Neuronal stem cell (in vitro differentiated cells): ENCODE measurements at regions not wholly inside any gene's neighbourhood (a gene's known extent, or its start where the extent isn't known, plus 50 kb on each side); places are given as distances from the start of the nearest gene placed in this dataset.

ENCODE experiments used
- DNase-seq: peaks from one replicate; pipeline ENCODE4 v3.0.0-alpha.2; 2013; ENCODE audit warnings: low spot score
- H2AFZ ChIP-seq: one replicate; pipeline ENCODE4 v1.6.1; 2013; ENCODE audit warnings: mild to moderate bottlenecking, low read length, inconsistent platforms
- H2AK5ac ChIP-seq: 2 replicates; pipeline ENCODE4 v1.6.1; 2013; ENCODE audit warnings: low read depth, mild to moderate bottlenecking, inconsistent platforms, low read length, moderate library complexity, mixed read lengths
- H2BK120ac ChIP-seq: 2 replicates; pipeline ENCODE4 v1.6.1; 2013; ENCODE audit warnings: low read depth, mild to moderate bottlenecking, inconsistent platforms, low read length, moderate library complexity, mixed read lengths
- H2BK12ac ChIP-seq: one replicate; pipeline ENCODE4 v1.6.1; 2013; ENCODE audit warnings: low read length, inconsistent platforms
- H2BK15ac ChIP-seq: 2 replicates; pipeline ENCODE4 v1.6.1; 2013; ENCODE audit warnings: mild to moderate bottlenecking, low read length, inconsistent platforms, mixed read lengths
- H2BK5ac ChIP-seq: one replicate; pipeline ENCODE4 v1.6.1; 2013; ENCODE audit warnings: inconsistent platforms, mild to moderate bottlenecking, low read length, moderate library complexity
- H3K14ac ChIP-seq: one replicate; pipeline ENCODE4 v1.6.1; 2013; ENCODE audit warnings: low read length, inconsistent platforms
- H3K18ac ChIP-seq: 2 replicates; pipeline ENCODE4 v1.6.1; 2013; ENCODE audit warnings: low read length, inconsistent platforms
- H3K23ac ChIP-seq: 2 replicates; pipeline ENCODE4 v1.6.1; 2013; ENCODE audit warnings: low read depth, mild to moderate bottlenecking, mixed read lengths, low read length, inconsistent platforms; ENCODE audit not compliant: poor library complexity
- H3K27ac ChIP-seq: replicated peaks from 3 replicates; pipeline ENCODE4 v1.5.1; 2013; ENCODE audit warnings: low read length, inconsistent platforms
- H3K27me3 ChIP-seq, 3 experiments: 2 replicates each; pipeline ENCODE4 v1.6.1; 2013; ENCODE audit warnings: low read length in 3 of 3, mild to moderate bottlenecking in 2 of 3, inconsistent platforms in 1 of 3, low read depth in 1 of 3, mixed read lengths in 1 of 3, moderate library complexity in 1 of 3; ENCODE audit not compliant: control insufficient read depth in 3 of 3, insufficient read depth in 3 of 3
- H3K36me3 ChIP-seq, 2 donors: replicated peaks in 1 of 2; 2 replicates each; pipeline ENCODE4 v1.6.1; 2013; ENCODE audit warnings: low read length in 2 of 2; ENCODE audit not compliant: control insufficient read depth in 2 of 2, insufficient read depth in 2 of 2
- H3K4ac ChIP-seq: 2 replicates; pipeline ENCODE4 v1.6.1; 2013; ENCODE audit warnings: inconsistent platforms, mild to moderate bottlenecking, low read length, moderate library complexity
- H3K4me1 ChIP-seq, 2 donors: 1 replicate in 1 of 2; 2 replicates in 1 of 2; pipeline ENCODE4 v1.6.1; 2013; ENCODE audit warnings: low read length in 2 of 2, low read depth in 1 of 2; ENCODE audit not compliant: control insufficient read depth in 2 of 2, insufficient read depth in 1 of 2
- H3K4me2 ChIP-seq: one replicate; pipeline ENCODE4 v1.6.1; 2013; ENCODE audit warnings: mild to moderate bottlenecking, low read length, inconsistent platforms; ENCODE audit not compliant: insufficient read depth, poor library complexity, severe bottlenecking
- H3K4me3 ChIP-seq, 2 donors: 2 replicates each; pipeline ENCODE4 v1.5.1; 2013; ENCODE audit warnings: low read length in 2 of 2, mild to moderate bottlenecking in 2 of 2, inconsistent platforms in 1 of 2, moderate library complexity in 1 of 2
- H3K79me1 ChIP-seq: one replicate; pipeline ENCODE4 v1.6.1; 2013; ENCODE audit warnings: low read depth, mild to moderate bottlenecking, inconsistent platforms, low read length, moderate library complexity
- H3K9ac ChIP-seq: one replicate; pipeline ENCODE4 v1.6.1; 2013; ENCODE audit warnings: mild to moderate bottlenecking, low read depth, low read length, inconsistent platforms; ENCODE audit not compliant: poor library complexity
- H3K9me3 ChIP-seq, 2 donors: replicated peaks in 1 of 2; 2 replicates each; pipeline versions ENCODE3 to v1.6.1; 2013; ENCODE audit warnings: low read length in 2 of 2, mild to moderate bottlenecking in 2 of 2, inconsistent platforms in 1 of 2, low read depth in 1 of 2, mixed read lengths in 1 of 2, moderate library complexity in 1 of 2; ENCODE audit not compliant: control insufficient read depth in 2 of 2, insufficient read depth in 1 of 2
- H4K8ac ChIP-seq: one replicate; pipeline ENCODE4 v1.6.1; 2013; ENCODE audit warnings: low read depth, mild to moderate bottlenecking, inconsistent platforms, low read length, moderate library complexity
- H4K91ac ChIP-seq: one replicate; pipeline ENCODE4 v1.6.1; 2013; ENCODE audit warnings: low read length, low read depth, mild to moderate bottlenecking, inconsistent platforms; ENCODE audit not compliant: poor library complexity
- WGBS, 2 donors: extraction: QIAGEN DNeasy Blood & Tissue Kit; methylation state at CpG; one replicate each; pipeline ENCODE4 v1.1.7; 2013; ENCODE audit warnings: missing lambda C conversion rate in 2 of 2, mixed read lengths in 1 of 2; ENCODE audit not compliant: insufficient read length in 2 of 2, insufficient replicate concordance in 1 of 2; ENCODE audit errors: extremely low coverage in 2 of 2; 5-methylcytosine and 5-hydroxymethylcytosine counted together

GRCh38 chr5:98258939-98259338, 514.5 kb upstream of the RGMB start:
- Histone ChIP-seq H3K4me1 (peaks cover 0 to 4% of the 10 kb centered on the region in 2 donors), H3K23ac (no peak overlapping the region), H3K9ac (no peak overlapping the region), H4K8ac (no peak overlapping the region), H3K14ac (no peak overlapping the region), H2BK5ac (no peak overlapping the region), H3K79me1 (no peaks in the 10 kb centered on the region), H2BK12ac (no peak overlapping the region), H2AK5ac (no peak overlapping the region), H3K36me3 (no peaks in the 10 kb centered on the region), H3K18ac (no peak overlapping the region), H3K27me3 (no peaks in the 10 kb centered on the region), H3K4me3 (no peak overlapping the region), H3K27ac (no peak overlapping the region), H3K9me3 (peaks cover 0 to 5% of the 10 kb centered on the region in 2 donors), H2AFZ (peak overlapping the region; percentile 64), H3K4ac (no peak overlapping the region), H2BK120ac (no peak overlapping the region), H3K4me2 (no peak overlapping the region), H2BK15ac (no peak overlapping the region), H4K91ac (no peak overlapping the region)
- no CpG with 5 or more reads among the region's 3 CpGs for WGBS, 2 donors
- no peak for DNase-seq

- Histone ChIP-seq H3K9me3 (peaks cover 0 to 5% of the 10 kb centered on the region in 2 donors), H3K9ac (no peak overlapping the region), H3K18ac (no peak overlapping the region), H4K91ac (no peak overlapping the region), H3K4me1 (peaks cover 0 to 4% of the 10 kb centered on the region in 2 donors), H2BK12ac (no peak overlapping the region), H3K4me3 (no peak overlapping the region), H3K4me2 (no peak overlapping the region), H3K36me3 (no peaks in the 10 kb centered on the region), H4K8ac (no peak overlapping the region), H3K27me3 (no peaks in the 10 kb centered on the region), H3K79me1 (no peaks in the 10 kb centered on the region), H2BK15ac (no peak overlapping the region), H3K27ac (no peak overlapping the region), H3K14ac (no peak overlapping the region), H2AK5ac (no peak overlapping the region), H3K23ac (no peak overlapping the region), H2BK120ac (no peak overlapping the region), H2AFZ (peak overlapping the region; percentile 64), H2BK5ac (no peak overlapping the region), H3K4ac (no peak overlapping the region)
- no CpG with 5 or more reads among the region's 3 CpGs for WGBS, 2 donors
- DNase-seq, result no peak
Observed at GRCh38 chr5:98259595-98259994, 513.9 kb upstream of the RGMB start.

GRCh38 chr5:98263084-98263483, 510.4 kb upstream of the RGMB start:
- H2BK5ac ChIP-seq, result no peak overlapping the region
- H3K9me3 ChIP-seq, result no peaks in the 10 kb centered on the region
- H3K79me1 ChIP-seq, result no peaks in the 10 kb centered on the region
- no peak overlapping the region for H2BK120ac ChIP-seq
- H3K36me3 ChIP-seq, result no peaks in the 10 kb centered on the region
- H3K27ac ChIP-seq, result no peak overlapping the region
- DNase-seq, result no peak
- H4K8ac ChIP-seq, result no peak overlapping the region
- H3K4me3 ChIP-seq, result no peak overlapping the region
- H2AK5ac ChIP-seq, result no peak overlapping the region
- H2AFZ ChIP-seq, result no peak overlapping the region
- H4K91ac ChIP-seq, result no peak overlapping the region
- H3K23ac ChIP-seq, result no peak overlapping the region
- no peak overlapping the region for H2BK12ac ChIP-seq
- H3K4me1 ChIP-seq, result peaks cover 0 to 4% of the 10 kb centered on the region in 2 donors
- H3K4me2 ChIP-seq, result no peak overlapping the region
- WGBS, 2 donors, result no CpG with 5 or more reads among the region's 2 CpGs
- no peak overlapping the region for H3K14ac ChIP-seq
- H3K4ac ChIP-seq, result no peak overlapping the region
- H3K27me3 ChIP-seq, result no peaks in the 10 kb centered on the region
- no peak overlapping the region for H3K9ac ChIP-seq
- H2BK15ac ChIP-seq, result no peak overlapping the region
- no peak overlapping the region for H3K18ac ChIP-seq

GRCh38 chr5:98268162-98268860, 505.2 kb upstream of the RGMB start:
- no peak for DNase-seq
- H2BK15ac ChIP-seq, result no peak overlapping the region
- no peak overlapping the region for H4K91ac ChIP-seq
- H3K14ac ChIP-seq, result no peak overlapping the region
- no peak overlapping the region for H4K8ac ChIP-seq
- H3K4ac ChIP-seq, result no peak overlapping the region
- H2AFZ ChIP-seq, result no peak overlapping the region
- no peak overlapping the region for H3K4me3 ChIP-seq
- H3K9me3 ChIP-seq, result peaks cover 0 to 4% of the 10 kb centered on the region in 2 donors
- no peaks in the 10 kb centered on the region for H3K4me1 ChIP-seq
- no peak overlapping the region for H3K9ac ChIP-seq
- no peak overlapping the region for H3K4me2 ChIP-seq
- H3K18ac ChIP-seq, result no peak overlapping the region
- H3K23ac ChIP-seq, result no peak overlapping the region
- no peak overlapping the region for H3K27ac ChIP-seq
- no peaks in the 10 kb centered on the region for H3K36me3 ChIP-seq
- no peak overlapping the region for H2BK5ac ChIP-seq
- no peaks in the 10 kb centered on the region for H3K27me3 ChIP-seq
- no CpG with 5 or more reads among the region's 7 CpGs for WGBS, 2 donors
- no peaks in the 10 kb centered on the region for H3K79me1 ChIP-seq
- H2BK12ac ChIP-seq, result no peak overlapping the region
- H2BK120ac ChIP-seq, result no peak overlapping the region
- no peak overlapping the region for H2AK5ac ChIP-seq
